GM18520 (cell line): ENCODE measurements at regions not wholly inside any gene's neighbourhood (a gene's known extent, or its start where the extent isn't known, plus 50 kb on each side); places are given as distances from the start of the nearest gene placed in this dataset.

ENCODE experiments used
- ATAC-seq: cut with Tn5 transposase; IDR thresholded peaks from one replicate; pipeline ENCODE4 v1.9.1; 2021; ENCODE audit not compliant: unreplicated experiment

DNA sequence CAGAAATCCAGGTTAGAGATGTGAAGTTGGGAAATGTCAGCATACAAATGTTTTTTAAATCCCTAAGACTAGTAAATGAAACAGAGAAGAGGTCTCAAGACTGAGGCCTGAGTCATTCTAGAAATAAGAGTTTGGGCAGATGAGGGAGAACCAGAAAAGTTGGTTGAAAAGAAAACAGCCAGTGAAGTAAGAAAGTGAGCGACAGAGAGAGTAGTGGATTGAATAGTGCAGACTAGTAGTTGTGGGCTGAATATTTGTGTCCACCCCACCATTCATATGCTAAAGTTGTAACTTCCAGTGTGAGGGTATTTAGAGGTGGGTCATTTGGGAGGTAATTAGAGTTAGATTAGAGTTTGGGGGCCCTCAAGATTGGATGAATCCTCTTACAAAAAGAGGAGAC lies 889.2 kb downstream of the TTLL7 start:
- no peak for ATAC-seq

DNA sequence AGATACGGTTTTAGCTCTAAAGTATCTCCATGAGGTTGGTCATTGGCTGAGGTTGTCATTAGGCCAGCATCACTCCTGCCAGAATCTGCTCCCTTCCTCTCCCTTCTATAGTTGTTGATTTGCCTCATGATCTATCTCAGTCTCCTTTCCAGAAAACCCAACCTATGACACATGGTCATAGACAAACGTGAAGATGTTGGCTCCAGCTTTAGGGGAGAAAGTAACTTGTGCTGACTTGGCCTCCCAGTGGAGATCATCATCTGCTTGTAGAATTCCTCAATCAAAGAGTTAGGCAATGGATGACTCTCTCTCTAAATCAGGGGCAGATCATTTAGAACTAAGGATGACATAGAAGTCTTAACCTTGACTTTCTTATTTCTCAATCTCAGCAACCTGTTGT lies 894.4 kb downstream of the TTLL7 start:
- ATAC-seq, result no peak

GRCh38 chr1:83103341-83103740 lies 895.6 kb downstream of the TTLL7 start:
- ATAC-seq, result no peak

DNA sequence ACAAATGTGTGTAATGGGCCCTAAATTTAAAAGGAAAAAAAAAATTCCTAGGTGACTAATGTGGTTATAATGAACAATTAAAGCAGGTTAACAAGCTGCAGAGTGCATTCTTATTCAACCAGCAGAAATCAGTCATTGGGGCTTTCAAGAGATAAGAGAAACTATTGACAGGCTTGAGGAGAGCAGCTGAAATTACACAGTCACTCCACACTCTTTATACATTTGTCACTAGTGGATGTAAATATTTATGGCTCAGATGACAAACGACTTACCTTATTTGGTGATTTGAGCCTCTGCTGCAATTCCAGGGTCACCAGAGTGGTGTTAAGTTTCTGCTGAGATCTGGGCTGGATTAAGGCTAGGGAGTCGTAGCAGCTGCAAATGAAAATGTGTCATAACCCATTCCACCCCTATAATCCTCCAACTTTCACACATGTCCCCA lies 896.3 kb downstream of the TTLL7 start:
- no peak for ATAC-seq

DNA sequence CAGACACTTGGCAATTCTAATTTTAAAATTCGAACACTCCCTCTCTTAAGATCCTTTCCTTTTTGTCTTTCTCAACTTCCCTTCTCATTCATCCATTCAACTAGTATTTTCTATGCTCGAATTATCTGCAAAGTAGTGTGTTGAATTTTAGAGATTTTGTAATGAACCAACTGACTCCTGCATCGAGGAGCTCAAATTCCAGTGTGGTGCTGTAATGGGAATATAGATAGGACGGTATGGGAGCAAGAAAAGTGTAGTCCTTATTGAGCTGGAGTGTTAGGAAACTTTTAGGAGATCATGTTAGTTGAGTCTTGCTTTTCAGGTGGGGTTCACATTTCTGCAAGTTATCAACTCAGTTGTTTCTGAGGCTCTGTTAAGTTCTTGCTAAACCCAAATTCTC lies 897.5 kb downstream of the TTLL7 start:
- no peak for ATAC-seq

DNA sequence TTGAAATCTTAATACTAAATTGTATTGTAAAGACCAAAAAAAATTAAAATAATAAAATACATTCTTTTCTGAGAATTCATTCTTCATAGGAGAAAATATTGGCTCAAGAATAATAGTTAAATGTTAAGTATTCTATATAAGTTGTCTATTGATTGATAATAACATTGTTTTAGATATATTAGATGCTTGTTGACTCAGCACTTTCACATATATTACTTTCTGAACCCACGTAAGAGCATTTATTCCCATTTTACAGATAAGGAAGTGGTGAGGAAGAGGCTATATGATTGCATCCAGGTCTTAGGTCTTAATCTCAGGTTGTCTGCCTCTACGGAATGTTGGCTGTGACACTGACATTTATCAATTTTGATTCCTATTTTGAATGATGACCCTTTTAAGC lies 898.8 kb downstream of the TTLL7 start:
- no peak for ATAC-seq

DNA sequence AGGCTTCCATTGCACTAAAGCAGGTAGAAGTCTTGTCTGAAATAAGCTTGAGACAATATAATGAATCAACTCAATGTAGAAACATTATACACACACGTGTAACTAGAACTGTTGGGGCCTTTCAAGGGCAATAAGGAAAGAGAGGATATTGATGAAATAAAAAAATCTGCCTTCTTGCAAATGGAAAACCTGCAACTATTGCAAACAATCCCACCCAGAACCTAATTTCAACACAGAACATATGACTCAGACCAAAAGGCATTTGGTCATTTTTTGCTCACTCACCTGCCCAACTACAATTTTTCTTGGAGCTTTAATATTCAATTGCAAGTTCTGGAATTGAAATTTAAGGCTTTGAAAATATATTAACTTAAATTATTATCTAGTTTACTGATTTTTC lies 900.1 kb downstream of the TTLL7 start:
- no peak for ATAC-seq

- ATAC-seq, result no peak
Measured at GRCh38 chr1:83098131-83098530, 900.8 kb downstream of the TTLL7 start.

DNA sequence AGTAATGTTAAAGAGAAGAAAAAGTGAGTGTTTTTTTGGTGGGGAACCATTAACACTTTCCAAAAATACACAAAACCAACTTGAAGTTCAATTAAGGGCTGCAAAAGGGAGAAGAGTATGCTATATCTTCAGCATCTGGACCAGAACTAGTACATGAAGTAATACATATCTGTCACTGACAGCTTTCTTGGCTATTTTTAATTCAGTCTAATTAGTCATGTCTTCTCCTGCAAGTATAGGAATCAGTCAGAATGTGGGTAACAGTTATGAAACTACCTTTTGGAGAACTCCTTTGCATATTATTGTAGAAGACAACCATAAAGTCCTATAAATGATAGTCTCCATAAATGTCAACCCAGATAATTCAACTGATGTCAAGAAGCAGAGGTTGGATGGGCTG lies 901.2 kb downstream of the TTLL7 start:
- no peak for ATAC-seq

DNA sequence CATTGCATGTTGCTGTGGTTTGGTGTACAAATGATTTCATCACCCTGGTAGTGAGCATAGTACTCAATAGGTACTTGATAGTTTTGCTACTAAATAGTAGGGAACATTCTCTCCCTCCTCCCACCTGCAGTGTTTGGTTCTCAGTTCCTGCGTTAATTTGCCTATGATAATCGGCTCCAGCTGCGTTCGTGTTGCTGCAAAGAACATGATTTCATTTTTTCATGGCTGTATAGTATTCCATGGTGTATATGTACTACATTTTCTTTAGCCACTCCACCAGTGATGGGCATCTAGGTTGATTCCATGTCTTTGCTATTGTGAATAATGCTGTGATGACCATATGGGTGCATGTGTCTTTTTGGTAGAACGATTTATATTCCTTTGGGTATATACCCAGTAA lies 903.4 kb downstream of the TTLL7 start:
- no peak for ATAC-seq

DNA sequence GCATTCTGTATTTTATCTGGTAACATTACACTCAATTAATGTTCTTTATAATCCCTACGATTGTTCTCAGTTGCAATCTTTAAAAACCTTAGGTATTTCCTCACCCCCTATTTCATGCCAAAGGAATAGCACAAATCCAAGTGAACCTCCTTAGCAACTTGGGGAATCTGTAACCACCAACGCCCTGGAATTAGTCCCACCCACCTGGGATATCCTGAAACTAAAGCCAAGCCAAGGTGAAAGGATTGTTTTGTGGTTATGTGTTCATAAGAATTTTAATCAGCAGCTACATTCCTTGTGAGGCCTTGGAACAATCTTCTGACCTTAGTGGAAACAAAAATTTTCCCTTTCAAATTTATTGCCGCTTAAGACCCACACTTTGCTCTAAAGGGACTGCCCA lies 908.7 kb downstream of the TTLL7 start:
- ATAC-seq, result no peak

DNA sequence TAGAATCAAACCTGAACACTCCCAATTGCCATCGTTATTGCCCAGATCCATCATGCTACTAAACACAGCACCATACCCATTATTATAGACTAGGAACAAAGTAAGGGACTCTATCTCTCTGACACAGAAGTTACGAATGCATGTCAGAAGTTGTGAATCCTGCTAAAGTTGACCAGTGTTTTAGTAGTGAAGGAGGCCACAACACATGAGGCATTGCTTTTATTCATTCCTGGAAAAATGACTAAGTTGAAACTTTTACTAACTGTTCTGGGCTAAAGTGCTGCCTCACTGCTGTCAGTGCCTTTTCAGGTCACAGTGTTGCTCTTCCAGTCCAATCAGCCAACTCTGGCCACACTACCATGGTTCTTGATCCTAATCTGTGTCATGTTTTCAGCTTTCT lies 911.1 kb downstream of the TTLL7 start:
- ATAC-seq, result no peak

- ATAC-seq, result no peak
Measured at GRCh38 chr1:83086986-83087512, 911.9 kb downstream of the TTLL7 start.

DNA sequence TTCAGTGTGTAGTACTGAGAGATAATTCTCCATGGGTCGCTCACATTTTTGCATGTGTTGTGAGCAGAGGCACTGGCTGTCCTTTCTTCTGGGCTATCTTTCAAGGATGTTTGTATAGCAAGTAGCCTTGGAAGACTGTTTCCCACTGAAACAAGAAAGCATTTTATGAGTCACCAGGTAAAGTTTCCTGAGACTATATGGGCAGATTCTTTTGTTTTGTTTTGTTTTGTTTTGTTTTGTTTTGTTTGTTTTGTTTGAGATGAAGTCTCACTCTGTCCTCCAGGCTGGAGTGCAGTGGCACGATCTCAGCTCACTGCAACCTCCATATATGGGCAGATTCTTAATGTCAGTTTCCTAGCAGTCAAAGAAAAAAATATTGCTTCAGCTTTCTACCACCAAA lies 912.6 kb downstream of the TTLL7 start:
- no peak for ATAC-seq

DNA sequence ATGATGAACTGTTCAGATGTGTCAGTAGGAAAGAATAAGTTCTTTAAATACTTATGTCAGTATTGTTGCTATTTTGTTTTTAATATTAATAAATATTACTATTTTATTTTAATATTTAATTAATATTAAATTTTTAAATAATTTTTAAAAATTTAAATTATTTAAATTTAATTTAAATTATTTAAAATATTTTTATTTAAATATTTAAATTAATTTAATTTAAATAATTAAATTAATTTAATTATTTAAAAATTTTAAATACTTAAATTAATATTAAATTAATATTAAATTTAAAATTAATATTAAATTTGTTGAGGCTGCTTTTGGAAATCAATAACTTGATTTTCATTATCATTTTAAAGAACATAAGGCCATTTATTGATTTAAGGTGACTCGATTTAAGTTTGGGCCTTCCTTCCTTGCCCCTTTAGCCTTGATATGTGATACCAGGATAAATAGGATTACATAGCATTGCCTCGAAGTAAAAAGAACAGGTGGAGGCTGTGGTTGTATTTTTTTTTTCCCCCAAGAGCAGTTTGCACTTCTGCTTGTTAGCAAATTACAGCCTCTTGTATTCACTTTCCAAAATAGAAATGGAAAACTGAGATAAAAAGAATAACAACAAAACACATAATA lies 915.2 kb downstream of the TTLL7 start:
- ATAC-seq, result no peak

- ATAC-seq, result no peak
Measured at GRCh38 chr1:83077411-83077810, 921.5 kb downstream of the TTLL7 start.

DNA sequence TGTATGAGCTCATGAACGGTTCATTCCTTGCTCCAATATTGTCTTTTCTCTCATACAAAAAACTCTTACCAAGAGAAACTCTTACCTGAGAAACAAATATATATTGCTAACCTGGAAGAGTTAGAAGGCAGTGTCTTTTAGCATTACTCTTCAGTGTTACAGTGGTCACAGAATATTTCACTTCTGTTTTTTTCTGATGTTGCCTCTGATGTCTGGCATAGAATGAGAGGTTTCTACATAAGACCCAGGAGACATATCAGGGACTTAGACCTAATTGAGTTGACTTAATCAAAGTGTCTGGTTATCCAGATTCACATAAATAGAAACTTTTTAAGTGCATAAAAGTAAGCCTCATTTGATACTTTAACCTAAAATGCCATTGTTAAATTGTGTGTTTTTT lies 923.8 kb downstream of the TTLL7 start:
- ATAC-seq, result no peak

DNA sequence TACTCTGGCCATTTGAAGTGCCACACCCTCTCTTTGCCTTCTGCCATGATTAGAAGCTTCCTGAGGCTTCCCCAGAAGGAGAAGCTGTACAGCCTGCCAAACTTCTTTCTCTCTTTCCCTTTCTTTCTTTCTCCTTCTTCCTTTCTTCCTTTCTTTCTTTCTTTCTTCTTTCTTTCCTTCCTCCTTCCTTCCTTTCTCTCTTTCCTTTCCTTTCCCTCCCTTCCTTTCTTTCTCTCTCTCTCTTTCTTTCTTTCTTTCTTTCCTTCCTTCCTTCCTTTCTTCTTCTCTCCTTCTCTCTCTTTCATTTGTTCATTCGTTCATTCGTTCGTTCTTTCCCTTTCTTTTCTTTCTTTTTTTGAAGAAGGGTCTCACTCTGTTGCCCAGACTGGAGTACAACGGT lies 931.0 kb downstream of the TTLL7 start:
- no peak for ATAC-seq

DNA sequence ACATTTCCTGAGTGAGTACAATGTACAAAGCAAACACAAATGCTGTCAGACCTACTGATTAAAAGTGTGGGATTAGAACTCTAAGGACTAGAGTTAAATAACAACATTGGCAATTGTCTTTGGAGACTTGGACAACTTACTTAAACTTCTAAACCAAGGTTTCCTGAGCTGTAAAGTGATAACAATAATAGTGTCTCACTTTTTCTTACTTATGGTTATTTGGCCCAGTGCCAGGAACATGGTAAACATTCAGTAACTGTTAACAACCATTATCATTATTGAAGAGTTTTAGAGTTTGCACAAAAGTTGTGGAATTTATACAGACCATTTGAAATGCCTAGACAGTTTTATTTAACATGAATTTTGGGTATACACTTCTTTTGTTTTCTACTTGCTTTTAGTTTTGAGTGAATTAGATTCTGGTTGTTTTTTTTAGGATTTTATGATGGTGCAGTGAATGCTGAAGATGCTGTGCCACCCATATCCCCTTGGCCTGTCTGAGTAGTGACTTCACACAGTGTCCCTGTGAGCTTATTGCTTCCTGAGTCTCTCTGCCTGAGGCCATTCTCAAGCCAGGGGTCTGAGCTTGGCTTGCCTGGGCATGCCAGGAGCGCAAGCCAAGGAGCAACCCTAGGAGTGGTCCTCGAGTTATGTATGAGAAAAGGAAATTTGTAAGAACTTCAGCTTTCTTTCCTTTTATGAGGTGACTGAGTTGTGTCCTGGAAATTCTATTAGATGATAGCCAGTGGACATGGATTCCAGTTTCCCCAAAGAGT lies 932.8 kb downstream of the TTLL7 start:
- no peak for ATAC-seq

DNA sequence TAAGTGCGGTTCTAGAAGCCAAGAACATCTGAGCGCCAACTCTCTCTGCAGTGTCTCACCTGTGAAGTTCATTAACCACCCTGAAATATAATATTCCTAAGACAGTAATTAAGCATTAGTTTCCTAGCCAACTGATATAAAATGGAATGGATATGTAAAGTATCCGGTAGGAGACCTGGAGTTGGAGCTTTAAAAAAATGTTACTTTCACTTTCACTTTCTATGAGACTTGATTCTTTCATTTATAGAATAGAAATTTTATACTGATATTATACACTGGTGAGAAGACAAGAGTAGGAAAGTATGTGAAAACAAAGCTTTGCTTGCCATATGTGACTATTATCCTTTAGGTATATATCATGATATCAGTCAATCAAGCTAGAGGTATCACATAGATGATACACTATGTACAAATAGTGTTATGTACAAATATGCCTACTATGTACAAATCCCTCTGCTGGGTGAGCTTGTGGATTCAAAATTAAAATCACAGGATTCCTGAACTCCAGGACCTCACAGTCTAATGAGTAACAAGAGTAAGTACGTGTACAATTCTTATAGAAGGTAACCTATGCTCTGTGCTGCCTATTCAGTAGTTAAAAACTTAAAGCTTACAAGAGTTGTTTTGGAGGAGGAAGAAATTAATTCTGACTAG lies 934.2 kb downstream of the TTLL7 start:
- ATAC-seq, result no peak

DNA sequence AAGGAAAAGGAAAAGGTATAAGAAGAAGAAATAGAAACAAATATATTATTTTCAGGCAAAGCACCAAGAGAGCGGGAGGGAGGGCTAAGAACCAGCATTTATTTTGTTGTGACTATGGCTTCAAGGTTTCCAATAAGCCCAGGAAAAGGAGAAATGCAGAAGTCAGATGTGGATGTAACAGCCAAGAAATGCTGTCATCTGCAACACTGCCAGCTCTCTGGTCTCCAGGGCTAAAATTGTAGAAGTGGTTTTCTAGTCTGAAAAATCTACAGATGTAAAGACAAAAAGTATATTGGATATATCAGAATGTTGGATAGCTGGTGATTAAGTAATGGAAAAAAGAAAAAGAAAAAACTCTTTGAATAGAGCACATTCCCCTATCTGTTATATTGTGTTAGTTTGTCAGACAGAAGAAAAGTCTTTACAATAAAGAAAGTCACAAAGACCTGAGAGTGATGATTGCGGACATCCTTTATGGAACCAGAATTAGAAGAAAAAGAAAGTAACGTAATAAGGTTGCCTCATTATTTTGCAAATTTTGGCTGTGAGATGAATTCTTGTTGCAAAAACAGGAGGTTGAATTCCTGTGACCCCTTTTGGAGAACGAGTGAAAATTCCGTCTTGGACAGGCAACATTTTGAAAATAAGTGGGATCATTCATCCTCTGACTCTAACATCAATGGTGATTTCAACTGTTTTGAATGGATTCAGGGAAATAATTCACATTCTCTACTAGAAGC lies 938.1 kb downstream of the TTLL7 start:
- ATAC-seq, result no peak
